ENCODE measurements at regions not wholly inside any gene's neighbourhood (a gene's known extent, or its start where the extent isn't known, plus 50 kb on each side); places are given as distances from the start of the nearest gene placed in this dataset.

DNA sequence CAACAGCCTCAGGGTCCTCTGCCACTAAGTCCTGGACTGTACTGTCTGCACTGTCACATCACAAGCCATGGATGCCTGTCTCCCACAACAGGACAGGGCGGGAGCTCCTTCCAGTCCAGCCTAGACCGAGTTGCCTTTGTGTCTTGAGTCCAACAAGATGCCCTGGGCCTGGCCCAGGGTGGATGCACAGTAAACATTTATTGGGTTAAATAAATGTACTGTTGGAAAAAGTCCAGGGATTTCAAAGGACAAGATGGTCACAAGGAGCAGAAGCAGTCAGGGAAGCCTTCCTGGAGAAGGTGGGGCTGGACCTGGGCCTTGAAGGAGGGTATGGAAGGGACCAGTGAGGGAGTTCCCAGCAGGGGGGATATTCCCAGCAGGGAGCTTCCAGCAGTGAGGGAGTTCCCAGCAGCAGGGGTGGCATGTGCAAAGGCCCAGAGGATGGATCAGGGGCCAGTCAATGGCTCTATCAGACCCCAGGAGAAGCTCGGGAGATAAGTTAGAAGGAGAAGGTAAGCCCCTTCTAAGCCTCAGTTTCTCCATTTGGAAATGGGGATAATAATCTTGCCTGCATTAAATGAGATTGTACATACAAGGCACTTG lies 72.7 kb upstream of the NEURL1B start:
- DNase-seq, result no peak

DNA sequence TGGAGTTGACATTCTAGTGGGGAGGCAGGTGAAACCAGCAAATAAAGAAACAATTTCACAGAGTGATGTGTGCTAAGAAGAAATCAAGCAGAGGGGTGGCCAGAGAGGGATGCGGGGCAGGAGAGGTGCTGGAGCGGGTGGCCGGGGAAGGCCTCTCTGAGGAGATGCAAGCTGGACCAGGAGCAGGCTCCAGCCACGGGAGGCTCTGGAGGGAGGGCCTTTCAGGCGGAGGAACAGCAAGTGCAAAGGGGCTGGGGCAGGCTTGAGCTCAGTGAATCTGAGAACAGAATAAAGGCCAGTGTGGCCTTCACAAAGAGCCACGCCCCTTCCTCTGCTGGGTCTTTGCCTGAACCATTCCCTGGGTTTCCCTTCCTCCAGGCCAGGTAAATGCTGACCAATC lies 73.2 kb upstream of the NEURL1B start:
- DNase-seq, result no peak

DNA sequence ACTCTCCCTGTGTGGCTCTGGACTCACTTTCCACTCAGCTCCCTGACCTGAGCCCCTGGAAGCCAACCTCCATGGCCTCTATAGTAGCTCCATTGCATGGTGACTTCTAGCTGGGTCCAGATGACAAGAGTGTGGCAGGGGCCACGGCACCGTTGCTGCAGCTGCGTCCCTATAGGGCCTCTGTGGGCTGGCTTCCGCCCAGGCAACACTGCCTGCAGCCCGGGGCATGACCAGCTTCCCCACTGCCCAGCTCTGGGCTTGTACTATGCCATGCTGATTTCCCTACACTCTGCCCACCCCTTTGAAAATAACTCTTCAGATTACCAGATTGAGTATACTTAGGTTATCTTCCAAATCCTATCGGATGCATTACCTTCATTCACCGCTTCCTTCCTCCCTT lies 73.8 kb upstream of the NEURL1B start:
- DNase-seq, result no peak

DNA sequence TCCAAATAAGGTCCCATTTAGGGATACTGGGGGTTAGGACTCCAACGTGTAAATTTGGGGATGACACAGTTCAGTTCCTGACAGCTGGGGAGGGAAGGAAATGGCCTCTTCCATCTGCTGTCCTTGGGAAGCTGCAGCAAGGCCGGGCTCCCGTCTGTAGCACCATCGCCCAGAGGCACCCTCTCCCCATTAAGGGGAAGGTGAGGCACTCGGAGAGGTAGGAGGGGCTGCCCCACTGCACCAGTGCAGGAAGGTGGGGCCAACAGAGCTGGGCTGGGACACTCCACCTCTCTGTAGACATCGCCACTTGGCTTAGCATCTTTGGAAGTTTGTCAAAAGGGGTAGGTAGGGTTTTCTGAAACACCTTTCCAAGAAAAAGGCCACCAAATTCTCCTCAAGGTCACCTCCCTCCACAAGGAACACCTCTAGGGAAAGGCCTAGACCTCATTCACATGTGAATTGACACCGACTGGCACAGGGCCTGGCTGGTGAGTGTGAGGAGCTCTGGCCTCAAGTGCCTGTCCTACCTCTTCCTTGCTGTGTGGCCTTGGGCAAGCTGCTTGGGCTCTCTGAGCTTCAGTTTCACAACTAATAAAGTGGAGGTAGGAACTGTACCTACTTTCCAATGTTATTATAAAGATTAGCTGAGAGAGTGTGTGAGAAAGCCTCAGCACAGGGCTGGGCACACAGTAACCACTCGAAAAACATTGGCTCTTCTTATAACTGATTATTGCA lies 75.0 kb upstream of the NEURL1B start:
- no peak for DNase-seq

DNA sequence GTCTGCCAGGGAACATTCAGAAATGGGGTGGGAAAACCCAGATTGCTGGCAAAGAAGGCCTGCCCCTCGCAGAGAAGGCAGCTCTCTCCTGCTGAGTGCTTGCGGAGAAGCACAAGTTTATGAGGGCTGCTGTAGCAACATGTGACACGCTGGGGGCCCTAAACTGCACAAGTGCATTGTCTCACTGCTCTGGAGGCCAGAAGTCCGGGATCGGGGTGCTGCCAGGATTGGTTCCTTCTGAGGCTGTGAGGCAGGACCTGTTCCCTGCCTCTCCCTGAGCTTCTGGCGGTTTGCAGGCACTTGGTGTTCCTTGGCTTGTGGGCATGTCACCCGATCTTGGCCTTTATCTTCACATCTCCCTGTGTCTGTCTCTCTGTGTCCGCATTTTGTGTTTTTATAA lies 75.6 kb upstream of the NEURL1B start:
- no peak for DNase-seq

DNA sequence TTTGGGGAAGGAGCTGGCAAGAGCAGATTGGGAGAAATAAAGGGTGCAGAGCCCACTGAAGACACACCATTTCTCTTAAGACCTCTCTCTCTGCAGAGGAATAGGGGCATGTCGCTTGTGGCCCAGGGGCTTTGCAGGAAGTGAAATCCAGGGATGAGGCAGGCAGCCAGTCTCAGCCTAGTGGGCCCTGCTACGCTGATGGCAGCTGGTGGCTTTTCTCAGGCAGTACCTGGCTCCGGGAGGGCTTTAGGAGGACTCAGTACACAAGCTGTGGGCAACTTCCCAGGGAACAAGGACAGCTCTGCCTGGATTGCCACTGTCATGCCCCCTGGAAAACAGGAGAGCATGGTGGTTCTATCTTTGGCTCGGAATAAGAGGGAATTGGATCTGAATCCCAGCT lies 76.2 kb upstream of the NEURL1B start:
- no peak for DNase-seq

DNA sequence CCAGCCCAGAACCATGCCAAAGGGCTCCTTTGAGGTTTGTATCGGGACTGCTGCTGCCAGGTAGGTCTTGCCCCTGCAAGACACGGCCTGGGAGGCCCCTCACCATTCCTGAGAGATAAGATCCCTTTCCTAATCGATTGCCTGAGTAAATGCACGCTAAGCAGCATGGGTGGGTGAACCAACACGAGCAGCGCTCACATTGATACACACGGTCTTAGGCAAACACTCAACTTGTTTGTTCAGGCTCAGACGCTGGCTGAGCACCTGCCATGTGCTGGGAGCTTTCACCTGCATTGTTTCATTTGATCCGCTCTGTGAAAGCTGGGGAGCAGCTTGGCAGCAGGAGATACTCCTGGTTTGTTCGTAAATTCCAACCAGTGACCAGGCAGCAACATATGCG lies 76.9 kb upstream of the NEURL1B start:
- DNase-seq, result no peak

DNA sequence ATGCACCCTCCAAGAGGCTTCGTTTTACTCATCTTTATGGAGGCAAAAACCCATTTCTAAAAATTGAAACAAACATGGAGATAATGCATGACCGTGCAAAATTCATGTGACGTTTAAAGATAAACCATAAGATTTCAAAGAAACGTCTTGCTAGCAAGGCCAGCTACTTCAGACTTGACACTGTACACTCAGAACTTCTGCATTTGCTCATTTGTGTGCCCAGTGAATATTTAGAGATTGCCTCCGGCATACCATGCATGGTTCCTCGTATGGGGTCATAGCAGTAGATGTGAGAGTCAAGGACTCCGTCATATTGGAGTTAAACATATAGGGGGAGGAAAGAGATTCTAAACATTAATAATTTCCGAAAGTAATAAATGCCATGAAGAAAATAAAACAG lies 78.6 kb upstream of the NEURL1B start:
- no peak for DNase-seq

DNA sequence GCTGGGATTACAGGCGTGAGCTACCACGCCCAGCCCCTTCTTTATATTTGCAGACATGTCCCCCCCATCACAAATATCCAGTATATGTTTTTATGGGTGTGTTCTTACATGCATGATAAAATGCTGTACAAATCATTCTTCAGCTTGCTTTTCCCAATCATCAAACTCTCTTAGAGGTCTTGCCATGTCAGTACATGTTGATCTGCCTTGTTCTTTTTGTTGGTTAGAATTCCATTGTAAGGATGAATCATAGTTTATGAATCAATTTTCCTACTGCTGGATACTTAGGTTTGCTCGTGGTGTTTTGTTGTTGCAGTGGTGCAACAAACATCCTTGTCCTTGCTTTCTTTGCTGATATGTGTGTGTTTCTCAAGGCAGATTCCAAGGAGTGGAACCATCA lies 79.9 kb upstream of the NEURL1B start:
- no peak for DNase-seq

DNA sequence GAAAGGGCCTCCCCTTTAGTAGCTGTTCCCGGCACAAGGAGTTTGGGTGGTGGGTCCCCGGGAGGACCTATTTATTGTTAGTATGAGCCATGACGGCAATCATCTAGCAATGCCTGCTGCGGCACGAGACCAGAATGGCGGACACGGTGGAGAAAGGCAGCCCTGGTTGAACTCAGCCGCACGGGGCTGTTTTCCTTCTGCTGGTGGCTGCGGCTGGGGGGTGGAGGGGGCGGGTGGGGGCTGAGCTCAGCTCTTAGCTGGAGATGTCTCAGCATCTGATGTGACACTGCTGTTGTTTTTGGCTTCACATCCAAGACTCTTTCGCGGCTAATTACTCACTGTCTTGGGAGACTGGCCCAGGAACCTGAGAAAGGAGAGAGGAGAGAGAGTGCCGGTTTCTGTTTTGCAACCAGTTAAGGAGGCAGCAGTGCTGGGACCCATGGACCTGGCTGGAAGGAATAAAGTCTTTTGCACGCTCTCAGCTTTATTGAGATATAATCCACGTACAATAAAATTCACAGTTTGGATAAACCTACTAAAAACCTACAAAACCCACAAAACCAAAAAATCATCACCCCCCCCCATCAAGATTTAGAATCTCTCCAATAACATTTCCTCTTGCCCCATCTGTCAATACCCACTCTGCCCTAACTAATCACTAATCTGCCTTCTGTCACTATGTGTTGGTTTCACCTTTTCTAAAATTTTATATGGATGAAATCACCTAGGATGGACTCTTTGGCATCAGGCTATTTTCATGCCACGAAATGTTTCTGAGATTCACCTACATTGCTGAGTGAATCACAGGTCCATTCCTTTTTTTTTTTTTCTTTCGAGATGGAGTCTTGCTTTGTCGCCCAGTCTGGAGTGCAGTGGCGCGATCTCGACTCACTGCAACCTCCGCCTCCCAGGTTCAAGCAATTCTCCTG lies 81.8 kb upstream of the NEURL1B start:
- DNase-seq, result no peak

DNA sequence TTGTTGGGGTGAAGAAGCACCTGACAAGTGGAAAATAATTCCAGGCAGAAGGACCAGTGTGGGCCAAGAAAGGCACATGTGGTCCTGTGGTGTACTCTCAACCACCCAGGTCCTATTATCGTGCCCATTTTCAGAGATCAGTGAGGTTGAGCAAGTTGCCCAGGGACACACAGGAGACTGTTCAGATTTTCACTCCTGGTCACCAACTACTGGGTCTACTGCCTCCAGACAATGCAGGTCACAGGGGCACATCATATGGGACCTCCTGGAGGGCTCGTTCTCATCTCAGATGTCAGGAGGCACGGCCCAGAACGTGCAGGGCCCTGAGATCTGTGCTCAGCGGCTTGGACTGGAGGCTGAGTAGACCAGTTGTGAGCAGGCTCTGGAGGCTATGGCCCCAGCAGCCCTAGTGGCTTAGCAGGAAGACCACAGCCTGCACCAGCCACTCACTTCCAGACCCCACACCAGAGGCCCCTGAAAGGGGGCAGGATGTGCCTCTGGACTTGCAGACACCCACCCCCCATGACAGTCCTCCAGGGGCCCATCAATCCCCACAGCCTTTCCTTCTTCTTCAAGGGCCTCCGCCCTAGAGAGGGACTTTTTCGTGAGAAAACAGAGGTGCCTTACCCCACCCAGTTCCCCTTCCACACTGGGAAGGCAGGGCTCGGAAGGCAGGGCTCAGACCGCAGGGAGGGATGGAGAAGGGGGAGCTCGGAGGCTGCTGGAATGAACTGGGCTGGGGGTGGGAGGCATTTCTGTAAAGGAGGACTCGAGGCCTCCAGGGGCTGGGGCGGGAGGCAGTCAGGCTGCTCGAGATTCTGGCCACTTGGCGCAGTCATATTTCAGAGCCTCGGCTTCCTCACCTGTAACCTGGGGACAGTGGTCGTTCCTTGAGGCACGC lies 82.7 kb upstream of the NEURL1B start:
- DNase-seq, result no peak

DNA sequence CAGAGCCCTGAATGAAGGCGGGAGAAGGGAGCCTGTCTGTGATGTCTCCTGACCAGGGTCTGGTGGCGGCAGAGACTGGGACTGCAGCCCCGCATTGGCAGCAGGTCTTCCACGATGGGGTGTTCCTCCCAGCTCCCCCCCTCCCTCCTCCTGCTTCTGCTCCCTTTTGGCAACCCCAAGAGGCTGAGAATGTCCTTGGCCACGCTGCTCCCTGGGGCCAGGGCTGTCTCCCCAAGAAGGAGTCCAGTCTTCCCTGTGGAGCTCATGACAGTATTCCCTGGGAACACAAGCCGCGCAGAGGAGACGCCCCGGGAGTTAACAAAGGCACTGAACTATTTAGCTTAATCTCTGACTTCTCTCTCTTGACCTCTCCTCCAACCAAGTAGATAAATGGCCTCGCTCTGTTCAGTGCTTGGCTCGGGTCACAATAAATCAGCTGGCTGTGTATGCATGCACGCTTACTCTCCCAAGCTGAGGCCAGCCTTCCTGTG lies 84.0 kb upstream of the NEURL1B start:
- no peak for DNase-seq

DNA sequence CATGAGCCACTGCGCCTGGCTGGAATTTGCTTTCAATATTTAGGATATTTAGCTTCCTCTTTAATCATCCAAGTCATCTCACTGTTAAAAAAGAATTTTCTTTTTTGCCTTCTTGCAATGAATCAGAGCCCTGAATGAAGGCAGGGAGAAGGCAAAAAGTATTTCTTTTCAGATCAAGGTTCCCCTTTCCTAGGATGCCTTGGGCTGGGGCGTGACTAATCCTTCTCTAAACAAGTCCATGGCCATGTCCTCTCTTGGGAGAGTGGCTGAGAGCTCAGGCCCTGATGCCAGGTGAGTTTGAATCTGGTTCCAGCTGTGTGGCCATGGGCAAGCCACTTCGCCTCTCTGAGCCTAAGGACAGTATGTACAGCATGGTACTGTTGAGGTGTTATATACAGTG lies 84.8 kb upstream of the NEURL1B start:
- DNase-seq, result no peak

DNA sequence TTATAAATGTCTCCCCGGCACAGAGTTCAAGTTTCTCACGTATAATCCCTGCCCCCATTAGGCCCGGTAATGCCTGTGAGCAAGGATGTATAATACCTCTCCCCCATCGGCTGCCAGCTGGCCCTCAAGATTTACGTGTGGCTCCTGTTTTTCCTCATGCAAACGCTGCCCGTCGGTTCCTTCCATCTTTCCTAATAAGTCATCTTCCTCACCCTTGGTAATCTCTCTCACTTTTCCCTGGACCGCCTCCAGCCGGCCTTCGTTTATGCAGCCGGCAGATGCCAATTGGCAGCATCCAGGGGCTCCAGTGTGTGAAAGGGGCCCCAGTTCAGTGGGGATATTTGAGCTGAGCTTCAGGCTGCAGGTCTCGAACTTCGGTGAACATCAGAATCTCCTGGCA lies 86.5 kb upstream of the NEURL1B start:
- no peak for DNase-seq

DNA sequence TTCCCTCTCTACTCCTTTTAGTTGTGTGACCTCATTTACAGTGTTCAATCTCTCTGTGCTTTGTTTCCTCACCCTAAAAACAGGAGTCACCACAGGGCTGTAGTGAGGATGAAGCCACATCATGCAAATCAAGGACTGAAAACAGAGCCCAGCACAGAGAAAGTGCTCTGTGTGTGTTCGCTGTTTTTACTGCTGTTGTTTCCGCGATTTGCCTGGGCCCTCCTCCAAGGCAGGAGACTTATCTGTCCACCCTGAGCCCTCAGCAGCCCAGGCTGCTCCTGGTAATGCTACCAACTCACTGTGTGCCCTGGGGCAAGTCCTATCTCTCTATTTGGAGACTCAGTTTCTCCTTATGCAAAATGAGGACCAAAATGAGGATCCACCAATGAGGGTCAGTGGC lies 87.2 kb upstream of the NEURL1B start:
- no peak for DNase-seq

DNA sequence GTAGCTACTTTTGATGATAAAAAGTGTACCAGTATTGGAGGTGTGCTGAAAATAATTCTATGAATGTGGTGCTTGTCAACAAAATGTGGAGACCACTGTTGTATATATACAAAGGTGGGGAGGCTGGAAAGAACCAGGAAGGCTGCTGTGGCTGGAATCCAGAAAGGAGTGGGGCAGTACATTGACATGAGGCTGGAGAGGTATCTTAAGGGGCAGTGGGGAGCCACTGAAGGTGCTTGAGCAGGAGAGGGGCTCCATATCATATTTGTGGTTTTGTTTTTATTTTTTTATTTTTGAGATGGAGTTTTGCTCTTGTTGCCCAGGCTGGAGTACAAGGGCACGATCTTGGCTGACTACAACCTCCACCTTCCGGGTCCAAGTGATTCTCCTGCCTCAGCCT lies 87.9 kb upstream of the NEURL1B start:
- DNase-seq, result no peak

DNA sequence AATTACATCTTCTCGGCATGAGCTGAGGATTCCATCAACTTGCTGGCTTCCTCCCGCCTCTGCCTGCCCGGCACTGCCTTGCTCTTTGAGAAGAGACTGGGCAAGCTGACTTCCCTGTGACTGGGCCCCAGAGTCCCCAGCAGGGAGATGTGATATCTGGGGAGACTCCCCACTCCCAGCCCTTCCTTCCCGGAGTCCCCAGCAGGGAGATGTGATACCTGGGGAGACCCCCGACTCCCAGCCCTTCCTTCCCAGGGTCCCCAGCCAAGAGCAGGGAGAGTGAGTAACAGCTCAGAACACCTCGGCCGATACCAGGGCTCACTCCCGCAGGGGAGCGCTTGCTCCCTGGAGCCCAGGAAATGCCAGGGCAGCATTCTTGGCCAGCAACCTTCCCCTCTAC lies 90.1 kb upstream of the NEURL1B start:
- DNase-seq, result no peak

DNA sequence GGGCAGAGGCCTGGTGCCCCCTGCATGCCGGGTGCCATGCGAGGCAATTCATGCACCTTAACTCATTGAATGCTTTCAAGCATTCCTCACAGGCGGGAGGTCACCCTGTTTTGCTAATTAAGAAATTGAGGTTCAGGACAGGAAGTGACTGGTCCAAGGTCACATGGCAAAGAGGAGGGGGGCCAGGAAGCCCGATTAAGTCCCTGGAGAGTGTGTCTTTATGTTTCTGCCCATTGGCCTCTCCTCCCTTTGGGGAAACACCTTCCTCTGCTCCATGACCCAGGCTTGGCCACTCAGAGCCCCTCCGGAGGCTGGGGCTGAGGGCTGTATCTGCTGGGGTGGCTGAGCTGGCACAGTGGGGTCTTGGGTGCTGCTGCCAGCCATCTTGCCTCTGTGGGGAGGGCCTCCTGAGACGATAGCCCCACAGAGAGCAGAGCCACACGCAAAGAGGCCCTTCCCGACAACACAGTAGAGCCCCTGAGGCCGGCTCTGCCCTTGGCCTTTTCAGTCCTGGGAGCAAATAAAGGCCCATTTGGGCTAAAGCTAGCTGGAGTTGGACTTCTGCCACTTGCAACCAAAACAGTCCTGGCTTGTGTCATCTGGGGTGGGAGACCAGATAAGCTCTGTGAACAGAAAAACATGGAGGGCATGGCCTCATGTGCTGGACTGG lies 90.8 kb upstream of the NEURL1B start:
- DNase-seq, result no peak

DNA sequence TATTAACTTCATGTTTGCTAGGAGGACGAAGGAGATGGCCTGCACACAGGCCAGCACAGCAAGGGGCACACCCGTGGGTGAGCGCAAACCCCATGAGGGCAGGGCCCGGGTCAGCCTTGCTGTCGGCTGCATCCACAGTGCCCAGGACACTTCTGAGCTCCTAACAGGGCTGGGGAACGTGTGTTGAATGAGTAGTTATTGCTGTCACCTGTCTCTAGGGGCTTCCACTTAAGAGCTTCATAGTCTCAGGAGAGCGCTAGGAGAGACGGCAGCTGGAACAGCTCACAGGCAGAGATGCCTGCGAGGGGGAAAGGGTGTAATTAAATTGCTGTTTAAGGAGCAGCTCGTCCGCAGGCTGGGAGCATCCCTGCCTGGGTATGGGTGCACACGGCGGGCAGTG lies 91.4 kb upstream of the NEURL1B start:
- no peak for DNase-seq

DNA sequence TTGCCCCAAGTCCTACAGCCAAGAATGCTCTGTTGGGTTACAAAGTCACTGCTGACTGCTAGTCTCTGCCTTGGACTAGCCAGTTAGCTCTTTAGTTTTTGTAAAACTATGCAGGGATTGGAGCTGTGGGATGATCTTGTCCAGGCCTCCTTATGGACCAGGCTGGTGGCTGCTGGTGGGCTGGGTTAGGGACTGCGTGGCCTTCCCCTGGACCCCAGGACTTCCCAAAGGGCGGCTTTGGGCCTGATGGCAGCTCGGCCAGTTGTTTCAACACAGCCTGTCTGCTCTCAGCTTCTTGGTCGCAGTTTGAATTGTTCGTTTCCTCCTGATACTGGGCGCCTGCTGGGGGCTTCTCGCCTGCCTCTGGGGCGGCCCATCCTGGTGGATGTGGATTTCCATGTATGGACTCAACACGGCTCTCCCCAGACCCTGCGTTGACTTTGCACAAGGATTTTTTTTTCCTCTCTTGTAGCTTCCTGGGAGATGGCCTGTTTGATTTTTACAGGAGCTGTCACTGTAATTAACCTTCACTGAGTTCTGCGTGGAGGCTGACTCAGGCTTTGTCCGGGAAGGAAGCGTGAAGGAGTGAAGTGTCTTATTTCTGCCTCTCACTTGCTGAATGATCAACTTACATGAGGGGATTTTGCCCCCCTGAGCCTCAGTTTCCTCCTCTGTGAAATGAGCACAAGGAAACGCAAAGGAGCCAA lies 91.9 kb upstream of the NEURL1B start:
- no peak for DNase-seq

DNA sequence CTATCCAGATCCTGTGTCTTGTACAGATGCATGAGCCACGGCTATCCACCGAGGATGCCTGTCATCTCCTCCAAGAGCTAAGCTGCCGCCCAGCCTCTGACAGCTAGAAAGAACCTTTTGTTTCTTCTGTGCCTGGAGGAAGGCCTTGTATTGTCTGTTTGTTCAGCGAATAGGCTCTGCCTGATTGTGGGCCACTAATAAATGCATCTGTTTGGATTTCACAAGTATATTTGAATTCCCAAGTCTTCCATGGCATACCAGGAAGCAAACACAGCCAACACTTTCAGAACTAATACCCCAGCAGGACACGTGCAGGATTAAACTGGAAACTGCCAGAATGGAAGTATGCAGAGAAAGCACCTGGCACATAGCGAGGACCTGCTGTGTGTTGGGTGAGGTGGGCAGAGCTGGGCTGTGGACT lies 92.7 kb upstream of the NEURL1B start:
- no peak for DNase-seq

DNA sequence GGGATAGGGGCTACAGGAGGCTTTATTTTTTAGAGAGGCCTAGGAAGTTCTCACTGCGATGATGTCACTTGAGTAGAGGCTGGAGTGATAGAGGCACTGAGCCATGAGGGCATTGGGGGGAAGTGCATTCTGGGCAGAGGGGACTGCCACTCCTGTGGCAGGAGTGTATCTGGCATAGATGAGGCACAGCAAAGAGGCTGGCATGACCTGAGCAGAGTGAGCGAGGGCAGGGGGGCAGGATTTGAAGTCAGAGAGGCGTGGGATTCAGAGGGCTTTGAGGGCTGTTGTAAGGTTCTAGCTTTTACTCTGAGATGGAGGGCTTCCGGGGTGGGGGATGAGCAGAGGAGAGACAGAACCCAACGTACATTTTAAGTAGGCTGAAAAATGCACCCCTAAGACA lies 91.9 kb upstream of the SH3PXD2B start:
- DNase-seq, result no peak
